Endothelial cell of umbilical vein (primary cell): ENCODE measurements at regions not wholly inside any gene's neighbourhood (a gene's known extent, or its start where the extent isn't known, plus 50 kb on each side); places are given as distances from the start of the nearest gene placed in this dataset.

Experiments used
- BruUV-seq: library from RNA; stranded (reverse); fragments of 400-500 nt; replicated peaks from 2 replicates; lab custom pipeline; 2021; lab: Mats Ljungman, UMichigan
- CTCF ChIA-PET: fragments of 300-600, 350-600 bp; sonication (Branson Sonifier 250); formaldehyde crosslinking; loops from one replicate; lab custom pipeline; 2021; ENCODE audit warnings: antibody characterized with exemption, inconsistent platforms; lab: Charles Lee
- POLR2A ChIA-PET: fragments of 300-600, 350-600 bp; sonication (Branson Sonifier 250); formaldehyde crosslinking; loops from one replicate; lab custom pipeline; 2021; ENCODE audit warnings: antibody characterized with exemption, inconsistent platforms; lab: Charles Lee
- DNase-seq: peaks from one replicate; pipeline ENCODE4 v3.0.0-alpha.2; 2011; ENCODE audit warnings: low read depth, low spot score
- FAIRE-seq: peaks from 2 replicates; lab custom pipeline; 2011; peaks lifted over from hg19 to GRCh38; lab: Jason Lieb, UNC
- H2AFZ ChIP-seq: 2 replicates; pipeline ENCODE4 v1.6.0; 2012; ENCODE audit warnings: low read depth, low read length, control low read depth, inconsistent platforms
- H3K27ac ChIP-seq: 2 replicates; pipeline ENCODE4 v1.5.1; 2011; ENCODE audit warnings: low read depth, mild to moderate bottlenecking, control low read depth, low read length, moderate library complexity; ENCODE audit not compliant: insufficient read depth
- H3K27me3 ChIP-seq, 2 experiments: 2 replicates each; pipeline versions ENCODE4 v1.6.0 to v1.6.1; 2011; ENCODE audit warnings: low read length in 2 of 2, mixed read lengths in 1 of 2; ENCODE audit not compliant: control insufficient read depth in 2 of 2, insufficient read depth in 2 of 2
- H3K36me3 ChIP-seq, 2 experiments: 2 replicates in 1 of 2; 3 replicates in 1 of 2; pipeline ENCODE4 v1.5.1; 2011; ENCODE audit warnings: low read length in 2 of 2, mild to moderate bottlenecking in 1 of 2, moderate library complexity in 1 of 2; ENCODE audit not compliant: control insufficient read depth in 2 of 2, insufficient read depth in 2 of 2; ENCODE audit errors: extremely low read depth in 1 of 2
- H3K4me1 ChIP-seq: 3 replicates; pipeline ENCODE4 v1.5.1; 2011; ENCODE audit warnings: mild to moderate bottlenecking, low read length; ENCODE audit not compliant: control insufficient read depth, insufficient read depth; ENCODE audit errors: extremely low read depth
- H3K4me2 ChIP-seq: 2 replicates; pipeline ENCODE4 v1.6.1; 2011; ENCODE audit warnings: low read length, control low read depth, mixed read lengths; ENCODE audit not compliant: insufficient read depth
- H3K4me3 ChIP-seq, 3 experiments: fragments of 200-600 bp in 1 of 3; sonication (generic), shearing (Covaris generic) in 1 of 3; replicated peaks in 1 of 3; 2 replicates each; pipeline ENCODE4 v1.5.1; 2011 to 2016; ENCODE audit warnings: control low read depth in 3 of 3, low read length in 3 of 3, mild to moderate bottlenecking in 2 of 3, inconsistent platforms in 1 of 3, low read depth in 1 of 3, moderate library complexity in 1 of 3; ENCODE audit not compliant: insufficient read depth in 1 of 3
- H3K79me2 ChIP-seq: 2 replicates; pipeline ENCODE4 v1.6.0; 2012; ENCODE audit warnings: low read length, inconsistent platforms; ENCODE audit not compliant: control insufficient read depth, insufficient read depth
- H3K9ac ChIP-seq: replicated peaks from 2 replicates; pipeline ENCODE3; 2011; ENCODE audit warnings: low read length, control low read depth; ENCODE audit not compliant: insufficient read depth; ENCODE audit errors: extremely low read depth
- H3K9me1 ChIP-seq: replicated peaks from 3 replicates; pipeline ENCODE4 v1.6.0; 2011; ENCODE audit warnings: mild to moderate bottlenecking, low read length; ENCODE audit not compliant: control insufficient read depth, insufficient read depth; ENCODE audit errors: extremely low read depth
- H3K9me3 ChIP-seq: replicated peaks from 2 replicates; pipeline ENCODE4 v1.5.1; 2012; ENCODE audit warnings: low read length, inconsistent platforms; ENCODE audit not compliant: control insufficient read depth, insufficient read depth
- H4K20me1 ChIP-seq: replicated peaks from 2 replicates; pipeline ENCODE3; 2011; ENCODE audit warnings: mild to moderate bottlenecking, low read length; ENCODE audit not compliant: control insufficient read depth, insufficient read depth; ENCODE audit errors: extremely low read depth
- EZH2 ChIP-seq: IDR thresholded peaks from 2 replicates; pipeline ENCODE4 v1.6.1; 2012; ENCODE audit warnings: borderline replicate concordance, low read depth, mild to moderate bottlenecking, moderate library complexity, low read length, inconsistent platforms; ENCODE audit not compliant: severe bottlenecking
- FOS ChIP-seq: IDR thresholded peaks from 2 replicates; pipeline ENCODE4 v1.6.1; 2011; ENCODE audit warnings: mild to moderate bottlenecking, low read length, moderate library complexity, borderline replicate concordance; ENCODE audit not compliant: insufficient read depth
- GATA2 ChIP-seq: IDR thresholded peaks from 2 replicates; pipeline ENCODE4 v1.7.0; 2011; ENCODE audit warnings: low read depth, mild to moderate bottlenecking, moderate library complexity, mixed read lengths, low read length; ENCODE audit not compliant: insufficient read length, insufficient read depth
- JUN ChIP-seq: IDR thresholded peaks from 2 replicates; pipeline ENCODE4 v1.6.1; 2011; ENCODE audit warnings: borderline replicate concordance, low read depth; ENCODE audit not compliant: insufficient read length, insufficient read depth
- MYC ChIP-seq: IDR thresholded peaks from one replicate; pipeline ENCODE4 v1.6.1; 2011; ENCODE audit warnings: mild to moderate bottlenecking, low read depth, low read length
- POLR2A ChIP-seq: IDR thresholded peaks from 2 replicates; pipeline ENCODE4 v1.6.1; 2012; ENCODE audit warnings: low read depth, mild to moderate bottlenecking, control low read depth, low read length
- POLR2AphosphoS5 ChIP-seq: IDR thresholded peaks from 2 replicates; pipeline ENCODE4 v1.6.1; 2012; ENCODE audit warnings: low read depth, mild to moderate bottlenecking, control low read depth, low read length, moderate library complexity; ENCODE audit not compliant: insufficient read depth
- dilution Hi-C: fragments of 300-500 bp; cut with MboI; formaldehyde crosslinking; loops from one replicate; pipeline ENCODE4 v1.15.0; 2019; ENCODE audit warnings: low sequenced_read_pairs; ENCODE audit not compliant: extremely low pct_ligation_motif_present
- intact Hi-C: fragments of 100-400 bp; cut with micrococcal nuclease; formaldehyde crosslinking; loops from one replicate; pipeline ENCODE4 v1.10.0; 2022
- TF ChIP-seq, protein P1 (sequence below), 2 donors: IDR thresholded peaks; 1 replicate in 1 of 2; 2 replicates in 1 of 2; pipeline ENCODE4 v1.5.1; 2011; ENCODE audit warnings: low read length in 2 of 2, mild to moderate bottlenecking in 2 of 2, moderate library complexity in 2 of 2, control low read depth in 1 of 2, inconsistent platforms in 1 of 2, low read depth in 1 of 2; ENCODE audit not compliant: insufficient read depth in 1 of 2; ENCODE audit errors: extremely low read depth in 1 of 2
- TF ChIP-seq, protein P2 (sequence below): IDR thresholded peaks from 2 replicates; pipeline ENCODE4 v1.6.1; 2011; ENCODE audit not compliant: insufficient read depth, insufficient read length

DNA sequence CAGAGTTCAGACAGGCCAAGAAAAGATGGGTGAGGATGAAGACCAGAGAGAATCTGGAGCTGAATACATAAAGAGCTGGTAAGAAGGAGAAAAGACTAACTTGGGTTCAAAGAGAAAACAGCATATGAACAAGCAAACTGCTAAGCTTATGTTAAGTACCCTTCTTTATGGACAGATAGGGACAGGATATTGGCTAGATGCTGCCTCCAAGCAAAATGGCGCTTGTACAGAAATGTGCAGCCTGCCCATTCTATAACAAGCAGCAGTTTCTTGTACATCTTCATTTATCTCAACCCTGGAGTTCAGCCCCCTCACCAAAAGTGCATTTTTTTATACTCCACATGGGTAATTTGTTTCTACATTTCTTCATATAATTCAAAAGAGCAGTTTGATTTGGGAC is 184.5 kb downstream of the RMST start:
- ChIA-PET CTCF (no interaction called here), POLR2A (no interaction called here)
- Histone ChIP-seq H3K79me2 (no peaks in the 10 kb centered on the region), H3K9me3 (no peaks in the 10 kb centered on the region), H3K4me3 (no peak overlapping the region), H3K27me3 (no peaks in the 10 kb centered on the region), H3K27ac (no peak overlapping the region), H3K4me1 (no peaks in the 10 kb centered on the region), H3K36me3 (no peaks in the 10 kb centered on the region), H4K20me1 (no peaks in the 10 kb centered on the region), H3K9ac (no peak overlapping the region), H3K9me1 (no peaks in the 10 kb centered on the region), H2AFZ (no peak overlapping the region), H3K4me2 (no peak overlapping the region)
- DNase-seq (no peak), FAIRE-seq (no peak)
- TF ChIP-seq JUN (no peak), GATA2 (no peak), POLR2A (no peak), MYC (no peak), POLR2AphosphoS5 (no peak), EZH2 (no peak), FOS (no peak)
- TF ChIP-seq, protein P1, sequence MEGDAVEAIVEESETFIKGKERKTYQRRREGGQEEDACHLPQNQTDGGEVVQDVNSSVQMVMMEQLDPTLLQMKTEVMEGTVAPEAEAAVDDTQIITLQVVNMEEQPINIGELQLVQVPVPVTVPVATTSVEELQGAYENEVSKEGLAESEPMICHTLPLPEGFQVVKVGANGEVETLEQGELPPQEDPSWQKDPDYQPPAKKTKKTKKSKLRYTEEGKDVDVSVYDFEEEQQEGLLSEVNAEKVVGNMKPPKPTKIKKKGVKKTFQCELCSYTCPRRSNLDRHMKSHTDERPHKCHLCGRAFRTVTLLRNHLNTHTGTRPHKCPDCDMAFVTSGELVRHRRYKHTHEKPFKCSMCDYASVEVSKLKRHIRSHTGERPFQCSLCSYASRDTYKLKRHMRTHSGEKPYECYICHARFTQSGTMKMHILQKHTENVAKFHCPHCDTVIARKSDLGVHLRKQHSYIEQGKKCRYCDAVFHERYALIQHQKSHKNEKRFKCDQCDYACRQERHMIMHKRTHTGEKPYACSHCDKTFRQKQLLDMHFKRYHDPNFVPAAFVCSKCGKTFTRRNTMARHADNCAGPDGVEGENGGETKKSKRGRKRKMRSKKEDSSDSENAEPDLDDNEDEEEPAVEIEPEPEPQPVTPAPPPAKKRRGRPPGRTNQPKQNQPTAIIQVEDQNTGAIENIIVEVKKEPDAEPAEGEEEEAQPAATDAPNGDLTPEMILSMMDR (IDR thresholded peaks at IDR 0.05; ENCODE audit: extremely low read depth in 1 of 2, insufficient read depth in 1 of 2, low read depth in 1 of 2, low read length in 2 of 2) = no peak
- TF ChIP-seq, protein P2, sequence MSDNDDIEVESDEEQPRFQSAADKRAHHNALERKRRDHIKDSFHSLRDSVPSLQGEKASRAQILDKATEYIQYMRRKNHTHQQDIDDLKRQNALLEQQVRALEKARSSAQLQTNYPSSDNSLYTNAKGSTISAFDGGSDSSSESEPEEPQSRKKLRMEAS = no peak
- dilution Hi-C loops = no loop called here
- intact Hi-C loops = no loop called here
- BruUV-seq = no TSS peak
